RKO (cell line): ENCODE measurements at regions not wholly inside any gene's neighbourhood (a gene's known extent, or its start where the extent isn't known, plus 50 kb on each side); places are given as distances from the start of the nearest gene placed in this dataset.
"Not testable (repeated sequence)": the region's sequence is repeated elsewhere in the genome, so short reads cannot be mapped to it uniquely, and the experiment has no call there.

ENCODE experiments used
- DNase-seq: peaks from one replicate; pipeline ENCODE4 v3.0.0-alpha.2; 2016; ENCODE audit warnings: low spot score

DNA sequence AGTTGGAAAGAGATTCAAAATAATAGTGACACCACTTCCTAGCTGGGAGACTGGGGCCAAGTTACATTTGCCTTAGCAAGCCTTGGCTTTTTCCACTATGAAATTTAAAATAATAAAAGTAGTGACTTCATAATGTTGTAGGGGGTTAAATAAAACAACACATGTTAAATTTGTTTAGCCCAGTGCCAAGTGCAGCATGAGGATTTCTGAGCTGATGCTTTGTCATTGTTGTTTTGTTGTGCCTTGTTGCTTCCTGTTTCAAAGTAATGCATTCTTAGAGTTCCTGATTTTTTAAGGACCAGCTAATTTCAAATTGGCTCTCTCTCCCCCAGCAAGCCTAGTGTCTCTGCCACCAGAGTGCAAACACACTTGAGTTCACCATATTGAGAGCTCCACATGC is 270.7 kb upstream of the PAPPA start:
- DNase-seq, result no peak

DNA sequence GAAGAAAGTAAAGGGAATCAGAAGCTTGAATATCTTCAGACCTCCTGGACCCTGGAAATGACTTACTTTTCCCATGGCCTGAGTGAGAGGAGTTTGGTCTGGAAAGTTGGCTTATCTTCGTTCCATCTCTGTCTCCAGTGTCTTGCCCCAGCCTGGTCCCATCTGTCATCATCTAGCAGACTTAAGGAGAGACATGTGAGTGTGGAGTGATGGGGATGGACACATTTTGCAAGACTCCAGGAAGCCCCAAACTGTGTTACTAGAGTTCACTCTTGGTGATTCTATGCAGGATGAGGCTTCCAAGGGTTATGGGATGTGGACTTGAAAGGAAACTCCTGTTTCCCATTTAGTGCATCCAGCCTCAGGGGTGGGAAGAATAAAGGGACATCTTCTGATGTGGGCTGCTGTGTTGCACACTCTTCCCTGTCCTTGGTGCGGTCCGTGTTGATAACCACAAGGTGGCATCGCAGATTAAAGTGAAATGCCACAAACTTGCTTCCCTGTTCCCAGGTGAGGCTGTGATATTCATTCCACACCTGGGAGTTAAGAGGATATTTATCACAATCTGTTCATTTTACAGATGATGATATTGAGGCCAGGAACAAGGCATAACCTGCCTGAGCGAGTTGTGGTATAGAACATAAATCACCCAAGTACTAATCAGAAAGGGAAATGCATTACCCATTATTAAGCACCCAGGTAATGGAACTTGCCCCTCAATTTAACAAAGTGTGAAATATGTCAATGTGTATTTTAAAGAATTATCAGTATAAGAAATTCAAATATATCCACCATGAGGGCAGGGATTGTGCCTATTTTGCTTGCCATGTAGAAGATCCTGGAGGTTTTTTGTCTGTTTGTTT is 269.9 kb upstream of the PAPPA start:
- peak; percentile 34 for DNase-seq

GRCh38 chr9:115884846-115885245 is 268.7 kb upstream of the PAPPA start:
- DNase-seq, result no peak

GRCh38 chr9:115888131-115888530 is 265.5 kb upstream of the PAPPA start:
- DNase-seq, result no peak

- no peak for DNase-seq
These were observed 261.7 kb upstream of the PAPPA start for GRCh38 chr9:115891929-115892328.

GRCh38 chr9:115898478-115898877 is 255.1 kb upstream of the PAPPA start:
- not testable (repeated sequence) for DNase-seq

DNA sequence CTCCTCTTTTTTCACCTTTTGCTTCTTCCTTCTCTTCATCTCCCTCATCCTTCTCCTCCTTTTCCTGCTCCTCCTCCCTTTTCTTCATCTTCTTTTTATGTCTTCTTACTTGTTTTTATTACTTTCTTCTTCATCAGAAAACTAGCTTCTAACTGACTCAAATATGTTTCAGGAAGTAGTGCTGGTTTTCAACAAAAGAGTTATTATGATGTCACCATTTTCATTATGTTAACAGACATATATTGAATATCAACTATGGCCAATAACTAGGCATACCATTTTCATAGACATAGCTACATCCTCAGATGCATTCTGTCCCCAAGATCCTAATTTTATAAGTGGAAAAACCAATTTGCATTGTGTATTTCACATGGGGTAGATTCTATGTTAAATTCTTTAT is 252.9 kb upstream of the PAPPA start:
- no peak for DNase-seq

DNA sequence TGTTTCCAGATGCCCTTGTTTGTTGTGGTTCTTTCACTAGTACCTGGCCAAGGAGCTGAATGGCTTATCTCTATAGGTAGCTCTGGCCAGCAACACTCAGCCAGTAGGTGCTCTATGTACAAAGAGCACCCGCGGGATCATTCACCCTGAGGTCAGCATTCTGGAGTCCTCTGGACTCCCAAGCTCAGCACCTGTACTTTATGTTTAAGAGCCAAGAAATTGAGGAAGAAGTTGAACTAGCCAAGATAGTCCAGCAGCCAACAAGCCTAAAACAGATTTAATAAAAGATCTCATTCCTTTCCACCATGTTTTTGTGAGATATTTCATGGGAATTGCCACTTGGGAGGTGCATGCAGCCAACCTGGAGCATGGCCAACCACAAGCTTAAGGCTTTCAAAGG is 242.6 kb upstream of the PAPPA start:
- DNase-seq, result no peak

GRCh38 chr9:115912086-115912485 is 241.5 kb upstream of the PAPPA start:
- DNase-seq, result no peak

- no peak for DNase-seq
These were observed 239.9 kb upstream of the PAPPA start for GRCh38 chr9:115913696-115914095.

GRCh38 chr9:115914291-115914690 is 239.3 kb upstream of the PAPPA start:
- no peak for DNase-seq

DNA sequence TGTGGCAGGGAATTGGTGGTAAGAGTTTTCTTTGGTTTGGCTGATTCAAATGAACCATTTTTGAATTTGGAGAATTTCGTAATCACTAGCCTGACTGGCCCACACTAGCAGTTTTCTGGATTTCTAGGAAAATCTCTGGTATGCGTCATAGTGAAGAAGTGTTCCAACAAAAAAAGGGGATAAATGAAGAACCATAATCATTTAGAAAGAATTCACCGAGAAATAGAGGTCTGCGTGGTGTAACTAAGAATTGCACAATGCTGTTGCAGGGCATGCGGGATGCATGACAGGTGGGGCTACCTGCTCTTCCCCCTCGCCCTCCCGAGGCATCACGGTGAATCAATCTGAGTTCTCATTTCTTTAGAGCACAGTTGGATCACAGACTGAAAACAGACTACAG is 232.3 kb upstream of the PAPPA start:
- no peak for DNase-seq

DNA sequence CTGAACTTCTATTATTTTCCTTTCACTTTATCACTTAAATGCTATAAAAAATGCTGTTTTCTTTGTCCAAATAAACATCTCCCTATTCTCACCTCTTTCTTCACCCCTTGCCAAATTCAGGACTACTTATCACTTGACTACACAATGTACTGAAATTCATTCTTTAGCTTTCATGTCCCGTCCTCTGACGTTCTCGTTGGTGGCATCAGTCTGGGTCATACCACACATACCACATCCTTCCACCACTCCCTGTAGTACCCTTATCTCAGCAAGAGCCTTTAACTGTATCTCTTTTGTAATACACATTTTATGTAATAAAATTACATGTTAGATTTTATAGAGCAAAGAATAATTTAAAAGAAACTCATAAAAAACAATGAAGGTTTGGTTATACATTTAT is 231.1 kb upstream of the PAPPA start:
- no peak for DNase-seq

DNA sequence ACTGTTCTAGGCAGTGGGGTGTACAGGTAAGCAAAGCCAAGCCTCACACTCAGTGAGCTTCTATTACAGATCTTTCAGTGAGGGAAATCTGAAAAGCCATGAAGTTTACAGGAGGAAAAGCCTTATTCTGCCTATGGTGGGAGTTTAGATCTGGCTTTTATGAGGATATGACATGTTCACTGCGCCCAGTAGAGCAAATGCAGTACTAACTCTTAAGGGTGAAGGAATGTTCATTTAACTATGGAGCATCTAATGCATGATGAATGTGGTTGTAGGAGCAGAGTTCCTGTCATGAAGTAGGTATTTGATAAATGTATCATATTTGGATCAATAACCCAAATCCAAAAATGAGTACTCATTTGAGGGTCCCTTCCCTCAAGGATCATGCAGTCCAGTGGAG is 230.2 kb upstream of the PAPPA start:
- no peak for DNase-seq

- DNase-seq, result no peak
These were observed 229.5 kb upstream of the PAPPA start for GRCh38 chr9:115923903-115924668.

DNA sequence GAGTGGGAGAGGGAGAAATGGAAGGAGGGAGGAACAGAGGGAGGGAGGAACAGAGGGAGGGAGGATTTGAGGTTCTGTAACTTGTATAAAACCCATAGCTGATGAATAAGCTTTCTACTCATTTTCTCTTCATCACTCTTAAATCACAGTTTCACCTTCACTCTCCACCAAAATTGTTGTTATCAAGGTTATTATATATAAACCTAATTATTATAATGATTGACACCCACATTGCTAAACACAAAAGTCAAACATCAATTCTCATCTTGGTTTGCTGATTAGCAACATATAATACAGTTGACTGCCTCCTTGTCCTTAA is 229.0 kb upstream of the PAPPA start:
- DNase-seq, result no peak

- no peak for DNase-seq
These were observed 228.2 kb upstream of the PAPPA start for GRCh38 chr9:115925424-115925823.

GRCh38 chr9:115930472-115930871 is 223.1 kb upstream of the PAPPA start:
- DNase-seq, result no peak

DNA sequence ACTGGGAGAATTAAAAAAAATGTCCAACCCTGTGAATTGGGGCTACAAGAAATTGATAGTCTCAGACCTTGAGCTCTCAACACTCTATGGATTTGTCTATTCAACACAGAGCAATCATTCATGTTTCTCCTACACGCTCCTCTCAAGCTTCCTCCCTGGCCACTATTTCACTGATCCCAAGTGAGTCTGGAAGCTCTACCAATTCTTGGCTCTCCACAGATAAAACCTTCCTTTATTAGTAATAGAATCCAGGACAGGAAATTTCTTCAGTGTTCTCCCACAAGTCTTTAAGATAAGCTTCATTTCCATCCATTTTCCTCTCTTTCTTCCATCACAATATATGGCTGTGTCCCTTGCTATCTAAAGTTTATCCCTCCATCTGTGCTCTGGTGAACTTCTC is 215.1 kb upstream of the PAPPA start:
- DNase-seq, result no peak

GRCh38 chr9:115939065-115939765 is 214.4 kb upstream of the PAPPA start:
- DNase-seq, result no peak

DNA sequence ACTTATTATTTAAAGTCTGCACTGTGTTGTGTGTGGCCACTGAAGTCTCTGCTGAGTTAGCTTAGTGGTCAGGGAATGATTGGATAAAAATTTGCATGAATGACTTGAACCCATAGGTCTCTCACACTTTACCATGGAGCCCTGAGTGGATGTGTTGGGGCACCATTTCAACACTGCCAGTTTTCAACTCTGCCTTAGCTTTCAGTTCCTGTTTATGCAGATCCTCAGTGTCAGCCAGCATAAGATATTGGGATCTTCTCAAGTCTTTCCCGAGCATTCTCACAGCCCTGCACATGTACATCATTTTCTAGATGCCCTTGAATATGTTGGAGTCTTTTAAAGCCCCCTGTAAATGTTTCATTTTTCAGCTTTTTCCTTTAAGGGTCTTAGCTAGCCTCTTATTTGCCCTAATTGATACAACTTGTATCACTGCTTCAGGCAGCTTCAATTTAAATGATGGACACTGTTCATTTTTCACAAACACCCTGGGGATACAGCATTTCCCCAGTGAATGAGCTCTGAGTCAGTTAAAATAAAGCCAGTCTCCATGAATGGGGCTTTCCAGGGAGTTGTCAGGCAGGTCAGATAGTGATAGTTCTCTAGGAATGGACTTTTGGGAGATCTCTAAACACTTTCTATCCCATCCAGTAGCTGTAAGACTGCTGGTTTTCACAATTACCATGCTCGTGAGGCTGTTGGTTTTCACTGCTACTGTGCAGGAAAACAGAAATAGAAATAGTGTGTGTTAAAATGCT is 211.9 kb upstream of the PAPPA start:
- no peak for DNase-seq

DNA sequence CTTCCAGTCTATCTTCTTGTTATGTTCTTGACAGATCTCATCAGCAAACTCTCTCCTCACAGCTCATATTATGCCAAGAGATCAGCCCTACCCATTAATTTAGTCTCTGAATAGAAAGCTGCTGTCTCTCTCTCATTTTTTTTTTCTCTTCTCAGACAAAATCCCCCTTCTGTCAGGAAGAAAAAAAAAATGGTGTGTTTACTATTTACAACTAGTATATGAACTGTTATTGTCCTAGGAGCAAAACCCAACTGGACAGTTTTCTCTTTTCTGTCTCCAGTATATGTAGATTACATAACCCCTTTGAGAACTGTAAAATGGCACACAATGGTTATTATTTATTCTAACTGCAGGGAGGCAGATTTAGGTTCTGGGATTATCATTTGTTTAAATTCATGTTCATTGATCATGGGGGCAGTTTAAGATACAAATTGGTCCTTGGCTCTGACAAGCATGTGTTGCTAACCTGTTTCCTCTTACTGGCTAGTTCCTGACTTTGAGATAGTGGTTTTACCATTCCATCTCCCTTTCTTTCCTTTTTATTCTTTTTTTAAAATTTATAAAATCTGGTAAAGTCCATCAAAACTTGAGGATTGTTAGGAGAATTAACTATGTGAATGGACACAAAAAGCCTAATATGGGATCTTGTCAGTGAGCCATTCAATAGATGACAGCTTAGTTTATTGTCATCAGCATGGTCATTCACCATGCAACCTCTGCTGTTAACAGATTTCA is 210.0 kb upstream of the PAPPA start:
- DNase-seq, result no peak
